Upper lobe of left lung (tissue), 4 donors: ENCODE measurements at regions not wholly inside any gene's neighbourhood (a gene's known extent, or its start where the extent isn't known, plus 50 kb on each side); places are given as distances from the start of the nearest gene placed in this dataset.

Experiments used
- POLR2A ChIP-seq, 4 donors: fragments of 450-650 bp; IDR thresholded peaks; one replicate each; pipeline ENCODE4 v1.5.1; 2016 to 2017; ENCODE audit warnings: antibody characterized with exemption in 4 of 4, mild to moderate bottlenecking in 2 of 4
- TF ChIP-seq, protein P1 (sequence below), 6 experiments: fragments of 450-650 bp in 4 of 6; fragments of 200-600 bp in 2 of 6; sonication (generic) in 2 of 6; IDR thresholded peaks; one replicate each; pipeline ENCODE4 v1.5.1; 2016 to 2019; ENCODE audit warnings: antibody characterized with exemption in 6 of 6

DNA sequence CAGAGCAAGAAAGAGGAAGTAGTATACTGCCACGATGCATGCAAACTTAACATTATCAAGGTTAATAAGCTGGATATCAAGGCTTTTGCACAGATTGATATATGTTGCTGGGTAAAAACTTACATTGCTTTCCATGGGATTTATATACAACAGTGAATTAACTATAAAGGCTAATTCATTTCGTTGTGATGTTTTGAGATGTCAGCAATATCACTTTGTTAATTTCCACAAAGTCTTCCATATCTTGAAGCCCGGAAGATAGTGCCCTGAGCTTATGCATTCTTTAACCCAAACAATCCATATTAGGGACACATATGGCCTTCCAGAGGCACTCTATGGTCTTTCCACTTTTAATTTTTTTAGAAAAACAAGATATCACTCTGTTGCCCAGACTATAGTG is 603.5 kb downstream of the MAFB start:
- TF ChIP-seq, protein P1, sequence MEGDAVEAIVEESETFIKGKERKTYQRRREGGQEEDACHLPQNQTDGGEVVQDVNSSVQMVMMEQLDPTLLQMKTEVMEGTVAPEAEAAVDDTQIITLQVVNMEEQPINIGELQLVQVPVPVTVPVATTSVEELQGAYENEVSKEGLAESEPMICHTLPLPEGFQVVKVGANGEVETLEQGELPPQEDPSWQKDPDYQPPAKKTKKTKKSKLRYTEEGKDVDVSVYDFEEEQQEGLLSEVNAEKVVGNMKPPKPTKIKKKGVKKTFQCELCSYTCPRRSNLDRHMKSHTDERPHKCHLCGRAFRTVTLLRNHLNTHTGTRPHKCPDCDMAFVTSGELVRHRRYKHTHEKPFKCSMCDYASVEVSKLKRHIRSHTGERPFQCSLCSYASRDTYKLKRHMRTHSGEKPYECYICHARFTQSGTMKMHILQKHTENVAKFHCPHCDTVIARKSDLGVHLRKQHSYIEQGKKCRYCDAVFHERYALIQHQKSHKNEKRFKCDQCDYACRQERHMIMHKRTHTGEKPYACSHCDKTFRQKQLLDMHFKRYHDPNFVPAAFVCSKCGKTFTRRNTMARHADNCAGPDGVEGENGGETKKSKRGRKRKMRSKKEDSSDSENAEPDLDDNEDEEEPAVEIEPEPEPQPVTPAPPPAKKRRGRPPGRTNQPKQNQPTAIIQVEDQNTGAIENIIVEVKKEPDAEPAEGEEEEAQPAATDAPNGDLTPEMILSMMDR (IDR thresholded peaks at IDR 0.05): no peak
- no peak for TF ChIP-seq POLR2A (IDR thresholded peaks at IDR 0.05)
